GM12878 (cell line): ENCODE measurements at regions not wholly inside any gene's neighbourhood (a gene's known extent, or its start where the extent isn't known, plus 50 kb on each side); places are given as distances from the start of the nearest gene placed in this dataset.

Experiments used
- ATAC-seq: fragments of 200-7000 bp; cut with Tn5 transposase; 3 replicates; pipeline ENCODE4 v1.9.1; 2020; ENCODE audit warnings: mild to moderate bottlenecking, moderate library complexity
- BruUV-seq: library from RNA; stranded (reverse); fragments of 400-500 nt; replicated peaks from 2 replicates; lab custom pipeline; 2021; lab: Mats Ljungman, UMichigan
- CTCF ChIA-PET: fragments of 300-600 bp; sonication (Branson Sonifier 250); formaldehyde crosslinking; extraction: SDS; loops from one replicate; lab custom pipeline; 2021; ENCODE audit warnings: inconsistent platforms; lab: Yijun Ruan, JAX
- POLR2A ChIA-PET: fragments of 350-600 bp; formaldehyde crosslinking; extraction: SDS; loops from one replicate; lab custom pipeline; 2021; ENCODE audit warnings: inconsistent platforms; lab: Charles Lee
- RAD21 ChIA-PET: fragments of 300-600 bp; sonication (Branson Sonifier 250); formaldehyde crosslinking; loops from one replicate; lab custom pipeline; 2023; ENCODE audit warnings: antibody characterized with exemption; ENCODE audit not compliant: unreplicated experiment; lab: Charles Lee
- SMC1A ChIA-PET: fragments of 300-600 bp; sonication (Branson Sonifier 250); formaldehyde crosslinking; loops from one replicate; lab custom pipeline; 2023; ENCODE audit not compliant: unreplicated experiment, uncharacterized antibody; lab: Charles Lee
- DNase-seq: peaks from one replicate; pipeline ENCODE4 v3.0.0-alpha.2; 2011; ENCODE audit warnings: low read depth, low spot score
- FAIRE-seq: peaks from 3 replicates; lab custom pipeline; 2011; peaks lifted over from hg19 to GRCh38; lab: Jason Lieb, UNC
- H2AFZ ChIP-seq: 2 replicates; pipeline ENCODE4 v1.6.0; 2011; ENCODE audit warnings: low read depth, low read length, control low read depth; ENCODE audit not compliant: control insufficient read depth
- H3K27ac ChIP-seq: 2 replicates; pipeline ENCODE4 v1.5.1; 2011; ENCODE audit warnings: control low read depth; ENCODE audit not compliant: control insufficient read depth, insufficient read depth
- H3K27me3 ChIP-seq, 2 experiments: replicated peaks in 1 of 2; 2 replicates each; pipeline versions ENCODE4 v1.6.0 to v1.6.1; 2011; ENCODE audit warnings: low read length in 1 of 2; ENCODE audit not compliant: control insufficient read depth in 2 of 2, insufficient read depth in 2 of 2
- H3K36me3 ChIP-seq, 2 experiments: 2 replicates each; pipeline ENCODE4 v1.5.1; 2011; ENCODE audit warnings: low read length in 1 of 2; ENCODE audit not compliant: control insufficient read depth in 2 of 2, insufficient read depth in 2 of 2
- H3K4me1 ChIP-seq: 2 replicates; pipeline ENCODE4 v1.6.1; 2011; ENCODE audit warnings: mild to moderate bottlenecking, low read length, moderate library complexity, mixed read lengths; ENCODE audit not compliant: control insufficient read depth, insufficient read depth
- H3K4me2 ChIP-seq: 2 replicates; pipeline ENCODE4 v1.6.0; 2011; ENCODE audit warnings: control low read depth; ENCODE audit not compliant: control insufficient read depth, insufficient read depth
- H3K4me3 ChIP-seq: fragments of 200-600 bp; sonication (generic); 2 replicates; pipeline ENCODE4 v1.5.1; 2016
- H3K79me2 ChIP-seq: 2 replicates; pipeline ENCODE4 v1.6.0; 2011; ENCODE audit warnings: low read length; ENCODE audit not compliant: control insufficient read depth, insufficient read depth
- H3K9ac ChIP-seq: 2 replicates; pipeline ENCODE4 v1.8.0; 2011; ENCODE audit warnings: low read length, control low read depth, mixed read lengths; ENCODE audit not compliant: control insufficient read depth, insufficient read depth
- H3K9me3 ChIP-seq: replicated peaks from 3 replicates; pipeline ENCODE4 v1.5.1; 2011; ENCODE audit warnings: mild to moderate bottlenecking, low read length; ENCODE audit not compliant: control insufficient read depth, insufficient read depth
- H4K20me1 ChIP-seq: 2 replicates; pipeline ENCODE4 v1.6.0; 2011; ENCODE audit not compliant: control insufficient read depth, insufficient read depth
- CBFB ChIP-seq: IDR thresholded peaks from 2 replicates; pipeline ENCODE4 v1.6.1; 2016; ENCODE audit warnings: antibody characterized with exemption, low read depth
- EED ChIP-seq: sonication (generic); IDR thresholded peaks from 2 replicates; pipeline ENCODE4 v1.6.1; 2016; ENCODE audit warnings: antibody characterized with exemption, low read depth
- ETV6 ChIP-seq, 2 experiments: fragments of 450-650 bp in 1 of 2; IDR thresholded peaks in 1 of 2; conservative IDR thresholded peaks in 1 of 2; 2 replicates each; pipeline ENCODE4 v1.6.1; 2014; ENCODE audit warnings: antibody characterized with exemption in 1 of 2, borderline replicate concordance in 1 of 2, low read depth in 1 of 2, mild to moderate bottlenecking in 1 of 2, moderate library complexity in 1 of 2
- GABPA ChIP-seq: IDR thresholded peaks from 2 replicates; pipeline ENCODE4 v1.6.1; 2014; ENCODE audit warnings: antibody characterized with exemption, low read depth, mild to moderate bottlenecking, inconsistent platforms
- MEF2B ChIP-seq: fragments of 450-650 bp; IDR thresholded peaks from 2 replicates; pipeline ENCODE4 v1.6.1; 2018; ENCODE audit warnings: mild to moderate bottlenecking, moderate library complexity; ENCODE audit not compliant: partially characterized antibody, poor library complexity, severe bottlenecking
- NFXL1 ChIP-seq: fragments of 450-650 bp; IDR thresholded peaks from 2 replicates; pipeline ENCODE4 v1.6.1; 2017; ENCODE audit warnings: antibody characterized with exemption, mild to moderate bottlenecking, borderline replicate concordance
- NFYB ChIP-seq: IDR thresholded peaks from 2 replicates; pipeline ENCODE4 v1.6.1; 2011; ENCODE audit warnings: low read depth, mild to moderate bottlenecking, low read length, improper control_type of control experiment, moderate library complexity; ENCODE audit not compliant: insufficient read depth
- NRF1 ChIP-seq: conservative IDR thresholded peaks from 2 replicates; pipeline ENCODE4 v1.6.1; 2011; ENCODE audit warnings: mild to moderate bottlenecking, low read depth, low read length, improper control_type of control experiment
- USF1 ChIP-seq: IDR thresholded peaks from 2 replicates; pipeline ENCODE4 v1.6.1; 2011; ENCODE audit warnings: borderline replicate concordance, low read depth, mild to moderate bottlenecking, moderate library complexity, mixed read lengths, low read length; ENCODE audit not compliant: insufficient read depth; ENCODE audit errors: extremely low read length
- WGBS: methylation state at CpG from one replicate; pipeline ENCODE4 v1.1.6; 2016; ENCODE audit warnings: low lambda C conversion rate; ENCODE audit not compliant: insufficient replicate concordance, insufficient coverage; ENCODE audit errors: missing lambda C conversion rate; 5-methylcytosine and 5-hydroxymethylcytosine counted together
- in situ Hi-C: fragments of 300-500 bp; cut with MboI; formaldehyde crosslinking; loops from 9 replicates; pipeline ENCODE4 v1.14.3; 2018; ENCODE audit warnings: mixed read lengths
- intact Hi-C: fragments of 100-400 bp; cut with micrococcal nuclease; formaldehyde crosslinking; loops from one replicate; pipeline ENCODE4 v1.14.2; 2022; ENCODE audit not compliant: unreplicated experiment
- TF ChIP-seq, protein P1 (sequence below): fragments of 450-650 bp; IDR thresholded peaks from 2 replicates; pipeline ENCODE4 v1.6.1; 2017; ENCODE audit warnings: mild to moderate bottlenecking, moderate library complexity

DNA sequence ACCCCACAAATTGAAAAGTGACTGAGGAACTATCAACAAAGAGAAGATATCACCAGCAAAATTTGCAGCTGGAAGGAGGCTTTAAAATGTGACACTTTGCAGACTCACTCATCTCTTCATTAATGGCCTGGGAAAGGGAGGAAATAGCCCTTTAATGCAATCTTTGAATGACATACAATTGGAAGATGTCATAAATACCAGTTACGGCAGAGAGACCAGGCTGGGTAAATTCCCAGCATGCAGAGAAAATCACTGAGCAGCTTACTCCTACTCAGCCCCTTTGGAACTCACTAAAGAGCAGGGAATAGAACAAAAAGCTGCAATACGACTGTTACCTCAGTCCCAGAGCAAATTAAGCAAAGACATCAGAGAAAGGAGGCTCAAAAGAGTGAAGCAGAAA is 238.9 kb downstream of the HS3ST1 start:
- Histone ChIP-seq H3K4me2 (no peak overlapping the region), H4K20me1 (no peaks in the 10 kb centered on the region), H3K9me3 (no peaks in the 10 kb centered on the region), H2AFZ (no peak overlapping the region), H3K27ac (no peak overlapping the region), H3K36me3 (no peaks in the 10 kb centered on the region), H3K79me2 (no peaks in the 10 kb centered on the region), H3K4me1 (no peaks in the 10 kb centered on the region), H3K4me3 (no peak overlapping the region), H3K27me3 (no peaks in the 10 kb centered on the region), H3K9ac (no peak overlapping the region)
- RAD21 ChIA-PET, result no interaction called here
- CTCF ChIA-PET, result no interaction called here
- DNase-seq (no peak), ATAC-seq (no peak), FAIRE-seq (no peak)
- 42% methylated on average over 2 of the region's 2 CpGs for WGBS
- intact Hi-C loops, result no loop called here
- TF ChIP-seq CBFB (no peak), EED (no peak), MEF2B (no peak), NFYB (no peak), GABPA (no peak), NRF1 (no peak), USF1 (no peak), NFXL1 (no peak), ETV6 (conservative IDR thresholded peaks at IDR 0.05 in 1 of 2, IDR thresholded peaks at IDR 0.05 in 1 of 2; ENCODE audit: borderline replicate concordance in 1 of 2, low read depth in 1 of 2) (no peak)
- TF ChIP-seq, protein P1, sequence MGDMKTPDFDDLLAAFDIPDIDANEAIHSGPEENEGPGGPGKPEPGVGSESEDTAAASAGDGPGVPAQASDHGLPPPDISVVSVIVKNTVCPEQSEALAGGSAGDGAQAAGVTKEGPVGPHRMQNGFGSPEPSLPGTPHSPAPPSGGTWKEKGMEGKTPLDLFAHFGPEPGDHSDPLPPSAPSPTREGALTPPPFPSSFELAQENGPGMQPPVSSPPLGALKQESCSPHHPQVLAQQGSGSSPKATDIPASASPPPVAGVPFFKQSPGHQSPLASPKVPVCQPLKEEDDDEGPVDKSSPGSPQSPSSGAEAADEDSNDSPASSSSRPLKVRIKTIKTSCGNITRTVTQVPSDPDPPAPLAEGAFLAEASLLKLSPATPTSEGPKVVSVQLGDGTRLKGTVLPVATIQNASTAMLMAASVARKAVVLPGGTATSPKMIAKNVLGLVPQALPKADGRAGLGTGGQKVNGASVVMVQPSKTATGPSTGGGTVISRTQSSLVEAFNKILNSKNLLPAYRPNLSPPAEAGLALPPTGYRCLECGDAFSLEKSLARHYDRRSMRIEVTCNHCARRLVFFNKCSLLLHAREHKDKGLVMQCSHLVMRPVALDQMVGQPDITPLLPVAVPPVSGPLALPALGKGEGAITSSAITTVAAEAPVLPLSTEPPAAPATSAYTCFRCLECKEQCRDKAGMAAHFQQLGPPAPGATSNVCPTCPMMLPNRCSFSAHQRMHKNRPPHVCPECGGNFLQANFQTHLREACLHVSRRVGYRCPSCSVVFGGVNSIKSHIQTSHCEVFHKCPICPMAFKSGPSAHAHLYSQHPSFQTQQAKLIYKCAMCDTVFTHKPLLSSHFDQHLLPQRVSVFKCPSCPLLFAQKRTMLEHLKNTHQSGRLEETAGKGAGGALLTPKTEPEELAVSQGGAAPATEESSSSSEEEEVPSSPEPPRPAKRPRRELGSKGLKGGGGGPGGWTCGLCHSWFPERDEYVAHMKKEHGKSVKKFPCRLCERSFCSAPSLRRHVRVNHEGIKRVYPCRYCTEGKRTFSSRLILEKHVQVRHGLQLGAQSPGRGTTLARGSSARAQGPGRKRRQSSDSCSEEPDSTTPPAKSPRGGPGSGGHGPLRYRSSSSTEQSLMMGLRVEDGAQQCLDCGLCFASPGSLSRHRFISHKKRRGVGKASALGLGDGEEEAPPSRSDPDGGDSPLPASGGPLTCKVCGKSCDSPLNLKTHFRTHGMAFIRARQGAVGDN, result no peak
- POLR2A ChIA-PET, result no interaction called here
- SMC1A ChIA-PET, result interaction anchor here (1.6 kb wide), 1 partner anchor 151 kb away, joined by 3 read pairs; no protein-coding TSS in a partner anchor
- in situ Hi-C loops, result no loop called here
- no TSS peak for BruUV-seq
